GM12878 (cell line): ENCODE measurements at regions not wholly inside any gene's neighbourhood (a gene's known extent, or its start where the extent isn't known, plus 50 kb on each side); places are given as distances from the start of the nearest gene placed in this dataset.

ENCODE experiments used
- ATAC-seq: fragments of 200-7000 bp; cut with Tn5 transposase; 3 replicates; pipeline ENCODE4 v1.9.1; 2020; ENCODE audit warnings: mild to moderate bottlenecking, moderate library complexity
- BruUV-seq: library from RNA; stranded (reverse); fragments of 400-500 nt; replicated peaks from 2 replicates; lab custom pipeline; 2021; lab: Mats Ljungman, UMichigan
- CTCF ChIA-PET: fragments of 300-600 bp; sonication (Branson Sonifier 250); formaldehyde crosslinking; extraction: SDS; loops from one replicate; lab custom pipeline; 2021; ENCODE audit warnings: inconsistent platforms; lab: Yijun Ruan, JAX
- POLR2A ChIA-PET: fragments of 350-600 bp; formaldehyde crosslinking; extraction: SDS; loops from one replicate; lab custom pipeline; 2021; ENCODE audit warnings: inconsistent platforms; lab: Charles Lee
- RAD21 ChIA-PET: fragments of 300-600 bp; sonication (Branson Sonifier 250); formaldehyde crosslinking; loops from one replicate; lab custom pipeline; 2023; ENCODE audit warnings: antibody characterized with exemption; ENCODE audit not compliant: unreplicated experiment; lab: Charles Lee
- SMC1A ChIA-PET: fragments of 300-600 bp; sonication (Branson Sonifier 250); formaldehyde crosslinking; loops from one replicate; lab custom pipeline; 2023; ENCODE audit not compliant: unreplicated experiment, uncharacterized antibody; lab: Charles Lee
- DNase-seq: peaks from one replicate; pipeline ENCODE4 v3.0.0-alpha.2; 2011; ENCODE audit warnings: low read depth, low spot score
- FAIRE-seq: peaks from 3 replicates; lab custom pipeline; 2011; peaks lifted over from hg19 to GRCh38; lab: Jason Lieb, UNC
- H2AFZ ChIP-seq: 2 replicates; pipeline ENCODE4 v1.6.0; 2011; ENCODE audit warnings: low read depth, low read length, control low read depth; ENCODE audit not compliant: control insufficient read depth
- H3K27ac ChIP-seq: 2 replicates; pipeline ENCODE4 v1.5.1; 2011; ENCODE audit warnings: control low read depth; ENCODE audit not compliant: control insufficient read depth, insufficient read depth
- H3K27me3 ChIP-seq, 2 experiments: replicated peaks in 1 of 2; 2 replicates each; pipeline versions ENCODE4 v1.6.0 to v1.6.1; 2011; ENCODE audit warnings: low read length in 1 of 2; ENCODE audit not compliant: control insufficient read depth in 2 of 2, insufficient read depth in 2 of 2
- H3K36me3 ChIP-seq, 2 experiments: 2 replicates each; pipeline ENCODE4 v1.5.1; 2011; ENCODE audit warnings: low read length in 1 of 2; ENCODE audit not compliant: control insufficient read depth in 2 of 2, insufficient read depth in 2 of 2
- H3K4me1 ChIP-seq: 2 replicates; pipeline ENCODE4 v1.6.1; 2011; ENCODE audit warnings: mild to moderate bottlenecking, low read length, moderate library complexity, mixed read lengths; ENCODE audit not compliant: control insufficient read depth, insufficient read depth
- H3K4me2 ChIP-seq: 2 replicates; pipeline ENCODE4 v1.6.0; 2011; ENCODE audit warnings: control low read depth; ENCODE audit not compliant: control insufficient read depth, insufficient read depth
- H3K4me3 ChIP-seq: fragments of 200-600 bp; sonication (generic); 2 replicates; pipeline ENCODE4 v1.5.1; 2016
- H3K79me2 ChIP-seq: 2 replicates; pipeline ENCODE4 v1.6.0; 2011; ENCODE audit warnings: low read length; ENCODE audit not compliant: control insufficient read depth, insufficient read depth
- H3K9ac ChIP-seq: 2 replicates; pipeline ENCODE4 v1.8.0; 2011; ENCODE audit warnings: low read length, control low read depth, mixed read lengths; ENCODE audit not compliant: control insufficient read depth, insufficient read depth
- H3K9me3 ChIP-seq: replicated peaks from 3 replicates; pipeline ENCODE4 v1.5.1; 2011; ENCODE audit warnings: mild to moderate bottlenecking, low read length; ENCODE audit not compliant: control insufficient read depth, insufficient read depth
- H4K20me1 ChIP-seq: 2 replicates; pipeline ENCODE4 v1.6.0; 2011; ENCODE audit not compliant: control insufficient read depth, insufficient read depth
- CREB1 ChIP-seq: IDR thresholded peaks from 2 replicates; pipeline ENCODE4 v1.6.1; 2012; ENCODE audit warnings: low read depth, mild to moderate bottlenecking, inconsistent platforms
- ELK1 ChIP-seq: IDR thresholded peaks from 2 replicates; pipeline ENCODE4 v1.6.1; 2012; ENCODE audit warnings: low read depth, low read length, improper control_type of control experiment
- GATAD2B ChIP-seq: fragments of 450-650 bp; conservative IDR thresholded peaks from 2 replicates; pipeline ENCODE4 v1.6.1; 2017; ENCODE audit warnings: low read depth, mild to moderate bottlenecking, moderate library complexity
- MEF2A ChIP-seq: IDR thresholded peaks from 2 replicates; pipeline ENCODE4 v1.6.1; 2011; ENCODE audit warnings: low read depth, mild to moderate bottlenecking, low read length, moderate library complexity; ENCODE audit not compliant: insufficient read depth
- NR2F1 ChIP-seq: fragments of 450-650 bp; conservative IDR thresholded peaks from 2 replicates; pipeline ENCODE4 v1.6.1; 2017; ENCODE audit warnings: mild to moderate bottlenecking
- PAX5 ChIP-seq: IDR thresholded peaks from 2 replicates; pipeline ENCODE4 v1.6.1; 2011; ENCODE audit warnings: low read depth, low read length, borderline replicate concordance
- POLR2AphosphoS5 ChIP-seq: IDR thresholded peaks from 2 replicates; pipeline ENCODE4 v1.6.1; 2011; ENCODE audit warnings: mild to moderate bottlenecking, low read length, inconsistent platforms
- POU2F2 ChIP-seq: IDR thresholded peaks from 3 replicates; pipeline ENCODE4 v1.6.1; 2011; ENCODE audit warnings: low read depth, mild to moderate bottlenecking, low read length, borderline replicate concordance
- TARDBP ChIP-seq: IDR thresholded peaks from 2 replicates; pipeline ENCODE4 v1.6.1; 2016; ENCODE audit warnings: borderline replicate concordance
- TBL1XR1 ChIP-seq: IDR thresholded peaks from 2 replicates; pipeline ENCODE4 v1.6.1; 2012; ENCODE audit warnings: low read depth, low read length, improper control_type of control experiment
- WRNIP1 ChIP-seq: IDR thresholded peaks from 2 replicates; pipeline ENCODE4 v1.6.1; 2011; ENCODE audit warnings: low read depth, low read length, improper control_type of control experiment, borderline replicate concordance
- ZNF274 ChIP-seq: IDR thresholded peaks from one replicate; pipeline ENCODE4 v1.8.0; 2011; ENCODE audit not compliant: insufficient read length, insufficient read depth
- ZSCAN29 ChIP-seq: fragments of 450-650 bp; IDR thresholded peaks from 2 replicates; pipeline ENCODE4 v1.6.1; 2017; ENCODE audit warnings: mild to moderate bottlenecking, moderate library complexity
- WGBS: methylation state at CpG from one replicate; pipeline ENCODE4 v1.1.6; 2016; ENCODE audit warnings: low lambda C conversion rate; ENCODE audit not compliant: insufficient replicate concordance, insufficient coverage; ENCODE audit errors: missing lambda C conversion rate; 5-methylcytosine and 5-hydroxymethylcytosine counted together
- in situ Hi-C: fragments of 300-500 bp; cut with MboI; formaldehyde crosslinking; loops from 9 replicates; pipeline ENCODE4 v1.14.3; 2018; ENCODE audit warnings: mixed read lengths
- intact Hi-C: fragments of 100-400 bp; cut with micrococcal nuclease; formaldehyde crosslinking; loops from one replicate; pipeline ENCODE4 v1.14.2; 2022; ENCODE audit not compliant: unreplicated experiment
- TF ChIP-seq, protein P1 (sequence below): fragments of 450-650 bp; IDR thresholded peaks from 2 replicates; pipeline ENCODE4 v1.6.1; 2018; ENCODE audit warnings: borderline replicate concordance, mild to moderate bottlenecking; ENCODE audit not compliant: partially characterized antibody
- TF ChIP-seq, protein P2 (sequence below): fragments of 450-650 bp; formaldehyde crosslinking; IDR thresholded peaks from 2 replicates; pipeline ENCODE4 v1.4.0; 2020; ENCODE audit warnings: mild to moderate bottlenecking, moderate library complexity

GRCh38 chr22:23384923-23385677 lies 195.0 kb downstream of the IGLL1 start:
- FAIRE-seq (no peak), DNase-seq (no peak), ATAC-seq (peak; percentile 11; the same call in 2 of the 3 replicates)
- ChIA-PET RAD21 (interaction anchor here (0.8 to 1.8 kb wide), 18 partner anchors 8 to 431 kb away, joined by 3 to 29 read pairs (median 4); partner anchors contain the start of gene BCR), SMC1A (interaction anchor here (0.6 to 2.1 kb wide), 10 partner anchors 9 to 428 kb away, joined by 3 to 20 read pairs (median 4); no protein-coding TSS in a partner anchor), POLR2A (no interaction called here), CTCF (interaction anchor here (0.6 to 1.7 kb wide), 29 partner anchors 8 to 427 kb away, joined by 3 to 28 read pairs (median 4); no protein-coding TSS in a partner anchor)
- no TSS peak for BruUV-seq
- intact Hi-C loops: no loop called here
- Histone ChIP-seq H3K9ac (no peak overlapping the region), H3K27me3 (no peaks in the 10 kb centered on the region), H3K79me2 (no peaks in the 10 kb centered on the region), H3K4me3 (no peak overlapping the region), H3K9me3 (no peaks in the 10 kb centered on the region), H2AFZ (no peak overlapping the region), H4K20me1 (no peaks in the 10 kb centered on the region), H3K4me1 (no peaks in the 10 kb centered on the region), H3K4me2 (no peak overlapping the region), H3K36me3 (no peaks in the 10 kb centered on the region), H3K27ac (no peak overlapping the region)
- in situ Hi-C loops: loop anchor here (5.0 to 25.0 kb wide), 3 partner anchors 208 to 573 kb away; no protein-coding TSS in a partner anchor
- TF ChIP-seq, protein P1, sequence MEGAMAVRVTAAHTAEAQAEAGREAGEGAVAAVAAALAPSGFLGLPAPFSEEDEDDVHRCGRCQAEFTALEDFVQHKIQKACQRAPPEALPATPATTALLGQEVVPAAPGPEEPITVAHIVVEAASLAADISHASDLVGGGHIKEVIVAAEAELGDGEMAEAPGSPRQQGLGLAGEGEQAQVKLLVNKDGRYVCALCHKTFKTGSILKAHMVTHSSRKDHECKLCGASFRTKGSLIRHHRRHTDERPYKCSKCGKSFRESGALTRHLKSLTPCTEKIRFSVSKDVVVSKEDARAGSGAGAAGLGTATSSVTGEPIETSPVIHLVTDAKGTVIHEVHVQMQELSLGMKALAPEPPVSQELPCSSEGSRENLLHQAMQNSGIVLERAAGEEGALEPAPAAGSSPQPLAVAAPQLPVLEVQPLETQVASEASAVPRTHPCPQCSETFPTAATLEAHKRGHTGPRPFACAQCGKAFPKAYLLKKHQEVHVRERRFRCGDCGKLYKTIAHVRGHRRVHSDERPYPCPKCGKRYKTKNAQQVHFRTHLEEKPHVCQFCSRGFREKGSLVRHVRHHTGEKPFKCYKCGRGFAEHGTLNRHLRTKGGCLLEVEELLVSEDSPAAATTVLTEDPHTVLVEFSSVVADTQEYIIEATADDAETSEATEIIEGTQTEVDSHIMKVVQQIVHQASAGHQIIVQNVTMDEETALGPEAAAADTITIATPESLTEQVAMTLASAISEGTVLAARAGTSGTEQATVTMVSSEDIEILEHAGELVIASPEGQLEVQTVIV: no peak
- TF ChIP-seq NR2F1 (no peak), ELK1 (no peak), ZSCAN29 (no peak), TARDBP (no peak), CREB1 (no peak), POLR2AphosphoS5 (no peak), GATAD2B (no peak), TBL1XR1 (no peak), MEF2A (no peak), PAX5 (no peak), POU2F2 (no peak), ZNF274 (no peak), WRNIP1 (no peak)
- TF ChIP-seq, protein P2, sequence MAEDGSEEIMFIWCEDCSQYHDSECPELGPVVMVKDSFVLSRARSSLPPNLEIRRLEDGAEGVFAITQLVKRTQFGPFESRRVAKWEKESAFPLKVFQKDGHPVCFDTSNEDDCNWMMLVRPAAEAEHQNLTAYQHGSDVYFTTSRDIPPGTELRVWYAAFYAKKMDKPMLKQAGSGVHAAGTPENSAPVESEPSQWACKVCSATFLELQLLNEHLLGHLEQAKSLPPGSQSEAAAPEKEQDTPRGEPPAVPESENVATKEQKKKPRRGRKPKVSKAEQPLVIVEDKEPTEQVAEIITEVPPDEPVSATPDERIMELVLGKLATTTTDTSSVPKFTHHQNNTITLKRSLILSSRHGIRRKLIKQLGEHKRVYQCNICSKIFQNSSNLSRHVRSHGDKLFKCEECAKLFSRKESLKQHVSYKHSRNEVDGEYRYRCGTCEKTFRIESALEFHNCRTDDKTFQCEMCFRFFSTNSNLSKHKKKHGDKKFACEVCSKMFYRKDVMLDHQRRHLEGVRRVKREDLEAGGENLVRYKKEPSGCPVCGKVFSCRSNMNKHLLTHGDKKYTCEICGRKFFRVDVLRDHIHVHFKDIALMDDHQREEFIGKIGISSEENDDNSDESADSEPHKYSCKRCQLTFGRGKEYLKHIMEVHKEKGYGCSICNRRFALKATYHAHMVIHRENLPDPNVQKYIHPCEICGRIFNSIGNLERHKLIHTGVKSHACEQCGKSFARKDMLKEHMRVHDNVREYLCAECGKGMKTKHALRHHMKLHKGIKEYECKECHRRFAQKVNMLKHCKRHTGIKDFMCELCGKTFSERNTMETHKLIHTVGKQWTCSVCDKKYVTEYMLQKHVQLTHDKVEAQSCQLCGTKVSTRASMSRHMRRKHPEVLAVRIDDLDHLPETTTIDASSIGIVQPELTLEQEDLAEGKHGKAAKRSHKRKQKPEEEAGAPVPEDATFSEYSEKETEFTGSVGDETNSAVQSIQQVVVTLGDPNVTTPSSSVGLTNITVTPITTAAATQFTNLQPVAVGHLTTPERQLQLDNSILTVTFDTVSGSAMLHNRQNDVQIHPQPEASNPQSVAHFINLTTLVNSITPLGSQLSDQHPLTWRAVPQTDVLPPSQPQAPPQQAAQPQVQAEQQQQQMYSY (CRISPR knock-in tag): no peak
- 27% methylated on average over 13 of the region's 14 CpGs for WGBS
